IMR-90 (cell line): ENCODE measurements at regions not wholly inside any gene's neighbourhood (a gene's known extent, or its start where the extent isn't known, plus 50 kb on each side); places are given as distances from the start of the nearest gene placed in this dataset.
A peak's percentile ranks its signal among the peaks of the same experiment; 100 is the strongest.

Experiments used
- ATAC-seq: fragments of 200-7000 bp; cut with Tn5 transposase; 2 replicates; pipeline ENCODE4 v1.9.1; 2020; ENCODE audit warnings: low read depth, mild to moderate bottlenecking, moderate library complexity
- BruUV-seq: library from RNA; stranded (reverse); fragments of 400-500 nt; replicated peaks from 2 replicates; lab custom pipeline; 2021; lab: Mats Ljungman, UMichigan
- CTCF ChIA-PET: fragments of 300-600 bp; formaldehyde crosslinking; extraction: SDS; loops from one replicate; lab custom pipeline; 2021; ENCODE audit warnings: antibody characterized with exemption; lab: Yijun Ruan, JAX
- POLR2A ChIA-PET: fragments of 300-600 bp; sonication (Branson Sonifier 250); formaldehyde crosslinking; loops from one replicate; lab custom pipeline; 2022; ENCODE audit warnings: antibody characterized with exemption; ENCODE audit not compliant: unreplicated experiment; lab: Charles Lee
- DNase-seq: peaks from one replicate; pipeline ENCODE4 v3.0.0; 2013
- H2AFZ ChIP-seq: replicated peaks from 2 replicates; pipeline ENCODE3; 2013; ENCODE audit warnings: low read length, mild to moderate bottlenecking; ENCODE audit not compliant: poor library complexity
- H2AK5ac ChIP-seq: 2 replicates; pipeline ENCODE4 v1.6.1; 2013; ENCODE audit warnings: low read depth, low read length, inconsistent platforms
- H2AK9ac ChIP-seq: replicated peaks from 2 replicates; pipeline ENCODE3; 2013; ENCODE audit warnings: mild to moderate bottlenecking, low read depth, low read length, moderate library complexity; ENCODE audit not compliant: poor library complexity
- H2BK120ac ChIP-seq: 2 replicates; pipeline ENCODE4 v1.6.1; 2013; ENCODE audit warnings: low read depth, low read length, inconsistent platforms
- H2BK15ac ChIP-seq: 3 replicates; pipeline ENCODE4 v1.6.1; 2013; ENCODE audit warnings: low read depth, low read length, inconsistent platforms
- H2BK20ac ChIP-seq: 2 replicates; pipeline ENCODE4 v1.6.1; 2013; ENCODE audit warnings: low read depth, mild to moderate bottlenecking, inconsistent platforms, low read length, moderate library complexity
- H2BK5ac ChIP-seq: 2 replicates; pipeline ENCODE4 v1.6.1; 2013; ENCODE audit warnings: mild to moderate bottlenecking, low read depth, low read length, inconsistent platforms; ENCODE audit not compliant: poor library complexity, severe bottlenecking
- H3K14ac ChIP-seq: replicated peaks from 2 replicates; pipeline ENCODE4 v1.6.1; 2013; ENCODE audit warnings: low read depth, low read length, inconsistent platforms
- H3K18ac ChIP-seq: 2 replicates; pipeline ENCODE4 v1.6.1; 2013; ENCODE audit warnings: low read depth, low read length, control low read depth
- H3K23ac ChIP-seq: 2 replicates; pipeline ENCODE4 v1.6.1; 2013; ENCODE audit warnings: low read depth, low read length, inconsistent platforms
- H3K27ac ChIP-seq: 2 replicates; pipeline ENCODE4 v1.5.1; 2013; ENCODE audit warnings: mild to moderate bottlenecking, control low read depth, low read length; ENCODE audit not compliant: insufficient read depth
- H3K27me3 ChIP-seq: 2 replicates; pipeline ENCODE4 v1.6.1; 2013; ENCODE audit warnings: low read length; ENCODE audit not compliant: control insufficient read depth, insufficient read depth
- H3K36me3 ChIP-seq: 2 replicates; pipeline ENCODE4 v1.6.1; 2013; ENCODE audit warnings: low read length, mixed read lengths; ENCODE audit not compliant: control insufficient read depth, insufficient read depth
- H3K4ac ChIP-seq: 2 replicates; pipeline ENCODE4 v1.6.1; 2013; ENCODE audit warnings: low read depth, low read length, inconsistent platforms
- H3K4me1 ChIP-seq: 2 replicates; pipeline ENCODE4 v1.6.1; 2013; ENCODE audit warnings: low read length, mixed read lengths; ENCODE audit not compliant: control insufficient read depth, insufficient read depth
- H3K4me2 ChIP-seq: 2 replicates; pipeline ENCODE4 v1.6.1; 2013; ENCODE audit warnings: low read depth, mild to moderate bottlenecking, control low read depth, low read length, moderate library complexity
- H3K4me3 ChIP-seq: 2 replicates; pipeline ENCODE4 v1.5.1; 2013; ENCODE audit warnings: low read depth, mild to moderate bottlenecking, control low read depth, low read length, moderate library complexity; ENCODE audit not compliant: insufficient read depth
- H3K56ac ChIP-seq: 2 replicates; pipeline ENCODE4 v1.6.1; 2013; ENCODE audit warnings: low read length, inconsistent platforms; ENCODE audit not compliant: insufficient read depth; ENCODE audit errors: extremely low read depth
- H3K79me1 ChIP-seq, 2 experiments: 2 replicates each; pipeline ENCODE4 v1.6.1; 2013; ENCODE audit warnings: low read length in 2 of 2, inconsistent platforms in 1 of 2, low read depth in 1 of 2
- H3K9ac ChIP-seq: 2 replicates; pipeline ENCODE4 v1.6.1; 2013; ENCODE audit warnings: low read depth, low read length, control low read depth
- H3K9me1 ChIP-seq: 2 replicates; pipeline ENCODE4 v1.6.1; 2013; ENCODE audit warnings: low read length, inconsistent platforms; ENCODE audit not compliant: insufficient read depth
- H3K9me3 ChIP-seq: 2 replicates; pipeline ENCODE4 v1.6.1; 2013; ENCODE audit warnings: low read length; ENCODE audit not compliant: control insufficient read depth, insufficient read depth
- H4K20me1 ChIP-seq: 2 replicates; pipeline ENCODE4 v1.6.1; 2013; ENCODE audit warnings: low read length, inconsistent platforms; ENCODE audit not compliant: insufficient read depth
- H4K5ac ChIP-seq: 2 replicates; pipeline ENCODE4 v1.6.1; 2013; ENCODE audit warnings: mild to moderate bottlenecking, low read depth, low read length, control low read depth
- H4K8ac ChIP-seq, 2 experiments: 2 replicates each; pipeline ENCODE4 v1.6.1; 2013; ENCODE audit warnings: low read depth in 2 of 2, low read length in 2 of 2, control low read depth in 1 of 2, inconsistent platforms in 1 of 2
- H4K91ac ChIP-seq: 2 replicates; pipeline ENCODE4 v1.6.1; 2013; ENCODE audit warnings: low read depth, low read length, inconsistent platforms; ENCODE audit not compliant: insufficient read depth
- BHLHE40 ChIP-seq: fragments of 150-350 bp; IDR thresholded peaks from 2 replicates; pipeline ENCODE4 v1.6.1; 2016; ENCODE audit warnings: mild to moderate bottlenecking, low read depth, low read length
- CEBPB ChIP-seq: IDR thresholded peaks from 2 replicates; pipeline ENCODE4 v1.6.1; 2012; ENCODE audit warnings: low read depth, low read length, improper control_type of control experiment
- CTCF ChIP-seq: conservative IDR thresholded peaks from 2 replicates; pipeline ENCODE4 v1.5.1; 2012; ENCODE audit warnings: mild to moderate bottlenecking, low read depth, low read length, improper control_type of control experiment
- ELK1 ChIP-seq: fragments of 150-350 bp; IDR thresholded peaks from 2 replicates; pipeline ENCODE4 v1.6.1; 2016; ENCODE audit warnings: low read depth, mild to moderate bottlenecking, low read length, moderate library complexity, borderline replicate concordance
- MAZ ChIP-seq: IDR thresholded peaks from 2 replicates; pipeline ENCODE4 v1.6.1; 2012; ENCODE audit warnings: low read depth, mild to moderate bottlenecking, low read length, improper control_type of control experiment, moderate library complexity, borderline replicate concordance
- MXI1 ChIP-seq: IDR thresholded peaks from 2 replicates; pipeline ENCODE4 v1.6.1; 2012; ENCODE audit warnings: low read depth, mild to moderate bottlenecking, low read length, moderate library complexity, borderline replicate concordance
- POLR2A ChIP-seq: IDR thresholded peaks from 2 replicates; pipeline ENCODE4 v1.6.1; 2012; ENCODE audit warnings: mild to moderate bottlenecking, low read depth, low read length
- RAD21 ChIP-seq: IDR thresholded peaks from 2 replicates; pipeline ENCODE4 v1.6.1; 2012; ENCODE audit warnings: low read length, improper control_type of control experiment
- SMC3 ChIP-seq: fragments of 150-350 bp; IDR thresholded peaks from 2 replicates; pipeline ENCODE4 v1.6.1; 2016; ENCODE audit warnings: low read depth, mild to moderate bottlenecking, antibody characterized with exemption, low read length, moderate library complexity
- USF2 ChIP-seq: fragments of 150-350 bp; IDR thresholded peaks from 2 replicates; pipeline ENCODE4 v1.6.1; 2017; ENCODE audit warnings: mild to moderate bottlenecking, antibody characterized with exemption, low read length, low read depth
- WGBS, 2 experiments: methylation state at CpG; one replicate each; pipeline versions ENCODE4 v1.1.5 to v1.1.7; 2013; ENCODE audit warnings: missing lambda C conversion rate in 2 of 2; ENCODE audit not compliant: insufficient read length in 1 of 2; ENCODE audit errors: extremely low coverage in 2 of 2; 5-methylcytosine and 5-hydroxymethylcytosine counted together
- dilution Hi-C: fragments of 300-500 bp; cut with HindIII; formaldehyde crosslinking; loops from one replicate; pipeline ENCODE4 v1.14.3; 2018; ENCODE audit warnings: low sequenced_read_pairs; ENCODE audit not compliant: unreplicated experiment
- in situ Hi-C: fragments of 300-500 bp; cut with MboI; formaldehyde crosslinking; loops from 3 replicates; pipeline ENCODE4 v1.14.3; 2019; ENCODE audit warnings: low sequenced_read_pairs, inconsistent platforms, mixed read lengths
- intact Hi-C: fragments of 100-400 bp; cut with micrococcal nuclease; formaldehyde crosslinking; loops from 2 replicates; pipeline ENCODE4 v1.10.0; 2022

- in situ Hi-C loops: no loop called here
- peak; percentile 71 for DNase-seq
Observed at GRCh38 chr3:157606011-157606851, 103.0 kb upstream of the VEPH1 start.

More at GRCh38 chr3:157606011-157606851, 103.0 kb upstream of the VEPH1 start:
- Histone ChIP-seq H3K4me3 (no peak overlapping the region), H2BK5ac (no peak overlapping the region), H4K5ac (no peak overlapping the region), H3K36me3 (no peaks in the 10 kb centered on the region), H3K23ac (no peak overlapping the region), H2AFZ (peak overlapping the region; percentile 9), H3K4me1 (no peaks in the 10 kb centered on the region), H3K4me2 (0 out of 2 replicates have a peak overlapping the region, but pooled peaks have one; percentile 49), H2BK15ac (no peak overlapping the region), H4K20me1 (no peaks in the 10 kb centered on the region), H2BK120ac (no peak overlapping the region), H3K56ac (no peak overlapping the region), H4K91ac (no peak overlapping the region), H2BK20ac (no peak overlapping the region), H2AK5ac (no peak overlapping the region), H3K9me3 (no peaks in the 10 kb centered on the region), H3K79me1 (no peaks in the 10 kb centered on the region), H3K14ac (no peak overlapping the region), H3K4ac (no peak overlapping the region), H3K18ac (no peak overlapping the region), H3K9ac (no peak overlapping the region), H2AK9ac (no peak overlapping the region), H4K8ac (no peak overlapping the region), H3K9me1 (no peaks in the 10 kb centered on the region), H3K27me3 (no peaks in the 10 kb centered on the region; the same call in 1 of the 2 replicates), H3K27ac (no peak overlapping the region)
- no TSS peak for BruUV-seq
- 0% methylated on average over 2 of the region's 11 CpGs; no CpG with 5 or more reads in 1 of the 2 experiments for WGBS, 2 experiments
- ChIA-PET POLR2A (no interaction called here), CTCF (interaction anchor here (0.5 to 2.0 kb wide), 26 partner anchors 8 to 927 kb away, joined by 3 to 14 read pairs (median 4); no protein-coding TSS in a partner anchor)
- dilution Hi-C loops: no loop called here
- intact Hi-C loops: loop anchor here (1.0 to 2.0 kb wide), 2 partner anchors 73 to 926 kb away; no protein-coding TSS in a partner anchor
- ATAC-seq: peak; percentile 95
- TF ChIP-seq POLR2A (no peak), MXI1 (no peak), BHLHE40 (no peak), CTCF (peak; percentile 71), ELK1 (no peak), MAZ (0 out of 2 replicates have a peak, but pooled peaks have one; percentile 45), CEBPB (no peak), USF2 (no peak), SMC3 (peak; percentile 65), RAD21 (peak; percentile 54)
